ENCODE measurements at regions not wholly inside any gene's neighbourhood (a gene's known extent, or its start where the extent isn't known, plus 50 kb on each side); places are given as distances from the start of the nearest gene placed in this dataset.
"Not testable (repeated sequence)": the region's sequence is repeated elsewhere in the genome, so short reads cannot be mapped to it uniquely, and the experiment has no call there.

GRCh38 chr14:80304125-80304766 is 92.9 kb upstream of the DIO2 start:
- TF ChIP-seq CTCF (conservative IDR thresholded peaks at IDR 0.05) = no peak

GRCh38 chr14:80300351-80300750 is 89.0 kb upstream of the DIO2 start:
- no peak for TF ChIP-seq CTCF (conservative IDR thresholded peaks at IDR 0.05)
- no peak overlapping the region for H3K27ac ChIP-seq

More at GRCh38 chr14:80304125-80304766, 92.9 kb upstream of the DIO2 start:
- H3K27ac ChIP-seq = no peak overlapping the region

GRCh38 chr14:80298491-80299017 is 87.2 kb upstream of the DIO2 start:
- H3K27ac ChIP-seq = no peak overlapping the region
- TF ChIP-seq CTCF (conservative IDR thresholded peaks at IDR 0.05) = no peak

- H3K27ac ChIP-seq = no peak overlapping the region
These were observed 79.8 kb upstream of the DIO2 start for GRCh38 chr14:80291101-80291500.

GRCh38 chr14:80286744-80287143 is 75.4 kb upstream of the DIO2 start:
- not testable (repeated sequence) for H3K27ac ChIP-seq

More at GRCh38 chr14:80291101-80291500, 79.8 kb upstream of the DIO2 start:
- no peak for TF ChIP-seq CTCF (conservative IDR thresholded peaks at IDR 0.05)

GRCh38 chr14:80278293-80279023 is 67.2 kb upstream of the DIO2 start:
- no peak overlapping the region for H3K27ac ChIP-seq

GRCh38 chr14:80275208-80275850 is 64.0 kb upstream of the DIO2 start:
- no peak overlapping the region for H3K27ac ChIP-seq
- no peak for TF ChIP-seq CTCF (conservative IDR thresholded peaks at IDR 0.05)

More at GRCh38 chr14:80278293-80279023, 67.2 kb upstream of the DIO2 start:
- no peak for TF ChIP-seq CTCF (conservative IDR thresholded peaks at IDR 0.05)

- H3K27ac ChIP-seq = not testable (repeated sequence)
These were observed 63.0 kb upstream of the DIO2 start for GRCh38 chr14:80274310-80274709.

Data from VCaP (cell line).